GM12874 (cell line): ENCODE measurements at regions not wholly inside any gene's neighbourhood (a gene's known extent, or its start where the extent isn't known, plus 50 kb on each side); places are given as distances from the start of the nearest gene placed in this dataset.

Experiments
- CTCF ChIP-seq: IDR thresholded peaks from 2 replicates; pipeline ENCODE4 v1.5.1; 2011; ENCODE audit warnings: low read depth, mild to moderate bottlenecking, control low read depth, low read length, moderate library complexity; ENCODE audit not compliant: insufficient read depth

- TF ChIP-seq CTCF = no peak
These were observed 267.2 kb upstream of the FOXF1 start for GRCh38 chr16:86243123-86243473.

- no peak for TF ChIP-seq CTCF
These were observed 266.7 kb upstream of the FOXF1 start for GRCh38 chr16:86243571-86244154.

- TF ChIP-seq CTCF = no peak
These were observed 266.2 kb upstream of the FOXF1 start for GRCh38 chr16:86244158-86244557.

GRCh38 chr16:86244936-86245335 lies 265.4 kb upstream of the FOXF1 start:
- no peak for TF ChIP-seq CTCF

- TF ChIP-seq CTCF = no peak
These were observed 265.0 kb upstream of the FOXF1 start for GRCh38 chr16:86245351-86245750.

- no peak for TF ChIP-seq CTCF
These were observed 264.4 kb upstream of the FOXF1 start for GRCh38 chr16:86245895-86246294.

GRCh38 chr16:86248310-86248905 lies 261.9 kb upstream of the FOXF1 start:
- no peak for TF ChIP-seq CTCF
